Renal pelvis (tissue), 1 donor: ENCODE measurements at regions not wholly inside any gene's neighbourhood (a gene's known extent, or its start where the extent isn't known, plus 50 kb on each side); places are given as distances from the start of the nearest gene placed in this dataset.

Experiments
- DNase-seq: peaks from one replicate; pipeline ENCODE4 v3.0.0-alpha.2; 2013

DNA sequence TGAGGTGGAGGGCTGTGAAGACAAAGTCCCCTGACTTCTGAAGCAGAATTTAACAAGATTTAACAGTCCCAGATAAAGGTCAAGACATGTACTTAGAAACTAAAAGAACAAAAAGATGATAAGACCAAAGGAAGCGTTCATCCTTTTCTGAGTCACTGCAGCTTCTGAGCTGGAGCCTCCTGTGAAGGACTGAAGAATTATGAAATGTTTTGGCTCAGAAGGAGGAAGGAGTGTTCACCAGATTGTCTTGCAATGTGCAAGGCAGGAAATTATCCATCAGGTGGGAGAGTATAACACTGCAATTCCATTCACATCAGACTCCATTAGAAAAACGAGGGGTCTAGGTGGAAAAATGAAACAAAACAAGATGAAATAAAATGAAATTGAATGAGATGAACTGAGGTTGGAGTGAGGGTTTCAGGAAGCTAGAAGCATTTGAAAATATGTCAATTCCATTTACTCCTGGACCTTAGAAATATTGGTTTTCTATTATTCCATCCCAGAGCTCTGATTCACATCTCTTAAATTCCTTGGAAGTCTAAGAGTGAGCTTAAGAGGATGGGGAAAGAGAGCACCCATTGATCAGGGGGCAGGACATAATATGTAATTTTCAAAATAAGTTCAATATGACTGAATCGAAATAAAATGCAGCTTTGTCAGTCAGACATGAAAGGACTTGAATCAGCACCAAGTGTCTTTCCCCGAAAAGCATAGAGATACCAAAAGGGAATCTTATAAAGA is 186.1 kb upstream of the LNX1 start:
- no peak for DNase-seq

DNA sequence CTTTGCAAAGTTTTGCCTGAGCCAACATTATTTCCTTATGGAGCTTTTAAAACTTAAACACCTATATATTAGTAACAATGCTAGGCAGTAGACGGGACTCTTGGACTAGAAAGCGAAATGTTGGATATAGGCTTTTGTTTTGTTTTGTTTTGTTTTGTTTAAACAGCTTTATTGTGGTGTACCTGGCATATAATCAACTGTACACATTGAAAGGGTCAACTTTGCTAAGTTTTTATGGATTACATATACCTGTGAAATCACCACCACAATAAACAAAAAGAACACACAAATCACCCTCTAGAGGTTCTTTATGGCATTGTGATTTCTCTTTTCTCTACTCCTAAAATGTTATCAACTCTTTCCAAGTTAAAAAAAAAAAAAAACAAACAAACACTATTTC is 184.9 kb upstream of the LNX1 start:
- no peak for DNase-seq

DNA sequence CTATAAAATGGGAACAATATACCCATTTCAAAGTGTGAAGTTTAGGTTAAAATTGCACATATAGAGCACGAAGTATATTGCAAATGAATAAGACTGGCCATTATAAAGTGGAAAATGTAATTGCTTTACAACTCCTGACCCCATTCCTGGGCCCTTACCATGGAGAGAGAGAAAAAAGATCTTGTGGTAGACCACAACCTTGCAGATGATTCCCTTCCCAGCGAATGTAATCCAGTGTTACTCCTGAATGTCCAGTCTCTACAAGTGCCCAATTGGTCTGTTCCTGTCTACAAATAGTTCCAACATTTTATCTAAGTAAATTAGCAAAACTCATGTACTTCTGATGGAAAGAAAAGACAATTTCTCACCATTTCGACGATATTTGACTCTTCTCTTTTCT is 184.1 kb upstream of the LNX1 start:
- no peak for DNase-seq

DNA sequence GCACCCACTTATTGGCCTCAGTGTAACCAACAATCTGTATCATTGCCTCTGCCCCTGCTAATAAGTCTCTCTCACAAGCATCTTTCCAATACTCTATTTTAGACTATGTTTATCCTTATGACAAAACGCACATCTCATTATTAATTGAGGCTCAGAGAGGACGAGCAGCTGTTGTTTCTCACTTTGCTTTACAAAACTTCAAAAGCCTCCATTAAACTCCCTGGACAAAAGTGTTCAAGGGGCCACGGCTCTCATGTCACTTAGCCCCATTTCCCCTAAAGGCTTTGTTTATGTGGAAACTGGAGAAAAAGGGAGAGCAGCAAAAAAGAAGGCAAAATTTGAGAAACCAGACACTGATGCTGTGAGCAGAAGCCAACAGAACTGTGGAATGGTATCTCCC is 180.0 kb upstream of the LNX1 start:
- DNase-seq = peak; percentile 24

DNA sequence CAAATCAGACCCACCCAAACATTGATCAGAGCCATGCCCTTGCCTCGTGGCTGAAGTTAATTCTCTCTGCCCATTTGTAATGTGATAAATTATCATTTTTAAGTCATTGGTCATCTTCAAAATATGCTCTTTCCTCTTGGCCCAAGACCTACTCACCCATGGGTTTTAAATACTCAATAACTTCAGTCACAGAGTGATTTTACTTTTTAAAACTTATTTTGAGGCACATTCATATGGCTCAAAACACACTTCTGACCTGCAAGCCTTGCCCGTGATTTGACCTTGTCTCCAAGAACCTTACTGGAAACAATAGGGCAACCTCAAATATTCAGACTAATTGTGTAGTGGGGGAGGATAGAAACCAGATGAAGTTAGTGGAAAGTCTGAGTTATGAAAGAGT is 176.2 kb upstream of the LNX1 start:
- no peak for DNase-seq

DNA sequence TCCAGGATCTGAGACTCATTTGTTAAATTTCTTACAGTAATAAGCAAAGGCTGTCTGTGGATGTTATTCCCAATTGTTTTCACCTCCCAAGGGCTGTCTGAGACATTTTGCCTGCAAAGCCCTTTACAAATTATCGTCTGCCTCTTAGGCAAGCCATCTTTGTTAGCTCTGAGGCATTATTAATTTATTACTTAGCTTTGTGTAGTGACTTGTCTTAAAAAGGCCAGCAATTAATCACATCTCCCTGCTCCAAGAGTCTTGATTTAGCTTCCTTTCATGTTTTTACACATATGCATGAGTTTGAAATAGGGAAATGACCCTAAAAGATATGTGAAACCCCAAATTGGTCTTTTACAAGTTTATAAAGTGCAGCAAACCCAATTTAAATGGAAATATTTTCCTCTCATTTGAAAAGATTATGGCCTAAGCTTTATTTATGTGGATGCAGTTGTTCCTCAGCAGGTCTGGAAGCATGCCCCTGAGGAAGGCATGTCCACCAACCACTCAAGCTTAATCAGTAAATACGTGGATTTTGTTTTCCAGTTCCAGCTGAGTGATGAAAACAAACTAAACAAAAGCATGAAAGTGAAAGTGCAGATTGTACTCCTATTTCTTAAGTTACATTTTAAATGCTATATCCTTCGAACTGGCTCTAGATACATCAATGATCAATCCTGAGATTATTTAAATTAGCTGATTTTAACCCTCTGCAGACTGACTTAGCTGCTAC is 173.6 kb upstream of the LNX1 start:
- DNase-seq = peak; percentile 26

DNA sequence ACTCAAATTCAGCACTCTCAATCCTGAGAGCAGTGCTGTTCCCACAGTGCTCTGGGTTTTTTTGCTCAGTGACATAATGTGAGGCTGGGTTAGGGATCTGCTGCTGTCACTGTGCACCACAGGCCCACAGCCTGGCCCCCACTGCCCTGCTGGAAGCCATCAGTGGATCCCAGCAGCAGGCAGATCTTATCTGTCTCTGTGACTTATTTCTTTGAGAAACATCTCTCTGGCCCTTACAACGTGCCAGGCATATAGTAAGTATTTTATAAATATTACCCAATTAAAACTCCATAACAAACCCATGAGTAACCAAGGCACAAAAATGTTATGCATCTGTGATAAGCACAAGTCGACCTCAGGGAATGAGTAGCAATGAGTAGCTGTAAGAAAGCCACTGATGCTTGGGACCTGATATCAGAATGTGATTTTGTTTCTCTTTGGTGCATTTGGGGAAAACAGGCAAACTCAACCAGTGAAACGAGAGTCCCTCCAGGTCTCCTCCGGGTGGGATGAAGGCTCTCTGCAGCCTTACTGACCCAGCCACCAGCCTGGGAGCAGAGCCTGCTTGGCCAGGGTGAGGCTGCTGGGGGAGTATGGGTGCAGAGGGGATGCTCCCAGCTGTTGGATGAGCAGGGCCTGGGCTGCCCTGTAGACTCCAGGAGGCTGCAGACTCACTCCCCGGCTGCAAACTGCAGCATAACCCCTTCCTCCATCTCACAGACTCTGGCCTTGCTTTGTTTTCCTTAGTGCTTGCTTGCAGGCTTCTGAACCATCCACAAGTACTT is 172.7 kb upstream of the LNX1 start:
- DNase-seq = no peak

DNA sequence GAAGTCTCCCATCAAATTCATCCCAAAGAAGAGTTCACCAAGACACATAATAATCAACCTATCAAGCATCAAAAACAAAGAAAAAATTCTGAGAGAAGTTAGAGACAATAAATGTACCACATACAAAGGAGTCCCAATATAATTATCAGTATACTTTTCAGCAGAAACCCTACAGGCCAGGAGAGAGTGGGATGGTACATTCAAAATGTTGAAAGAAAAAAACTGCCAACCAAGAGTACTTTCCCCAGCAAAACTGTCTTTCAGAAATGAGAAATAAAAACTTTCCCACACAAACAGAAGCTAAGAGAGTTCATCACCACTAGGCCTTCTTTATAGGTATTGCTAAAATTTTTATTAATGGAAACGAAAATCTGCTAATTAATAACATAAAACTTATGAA is 164.4 kb upstream of the LNX1 start:
- no peak for DNase-seq

DNA sequence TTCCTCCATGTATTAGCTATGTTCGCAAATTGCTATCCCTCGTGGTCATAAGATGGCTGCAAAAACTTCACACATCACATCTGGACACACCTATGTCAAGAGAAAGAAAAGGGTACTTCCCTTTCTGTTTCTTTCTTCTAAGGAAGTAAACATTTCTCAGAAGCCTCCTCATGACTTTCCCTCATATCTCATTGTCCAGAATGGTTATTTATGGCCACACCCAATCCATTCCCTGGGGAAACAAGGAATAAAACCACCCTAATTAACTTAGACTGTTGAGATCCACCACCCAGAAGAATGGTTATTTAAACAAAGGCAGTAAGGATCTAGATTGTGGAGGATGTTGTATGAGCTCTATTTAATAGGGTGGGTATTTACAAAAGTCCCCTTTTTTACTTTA is 160.8 kb upstream of the LNX1 start:
- DNase-seq = no peak

DNA sequence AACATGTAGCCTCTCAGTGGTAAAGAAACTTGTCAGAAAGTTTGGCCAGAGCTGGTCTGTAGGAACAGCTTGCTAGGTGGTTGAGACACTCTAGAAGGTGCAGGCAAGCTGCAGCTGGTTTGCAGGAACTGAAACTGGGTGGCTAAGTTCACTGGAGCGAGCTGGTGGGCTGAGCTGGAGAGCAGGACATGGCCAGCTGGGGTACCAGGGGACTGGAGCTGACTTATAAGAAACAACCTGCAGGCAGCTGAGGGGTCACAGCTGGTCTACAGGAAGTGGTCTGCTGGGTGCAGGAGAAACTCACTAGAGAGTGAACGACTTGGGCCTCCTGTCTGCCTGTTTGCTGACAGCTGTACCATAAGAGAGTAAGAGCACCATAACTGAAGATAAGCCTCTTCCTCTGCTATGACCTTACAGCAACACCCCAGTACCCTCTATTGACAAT is 157.1 kb upstream of the LNX1 start:
- no peak for DNase-seq

DNA sequence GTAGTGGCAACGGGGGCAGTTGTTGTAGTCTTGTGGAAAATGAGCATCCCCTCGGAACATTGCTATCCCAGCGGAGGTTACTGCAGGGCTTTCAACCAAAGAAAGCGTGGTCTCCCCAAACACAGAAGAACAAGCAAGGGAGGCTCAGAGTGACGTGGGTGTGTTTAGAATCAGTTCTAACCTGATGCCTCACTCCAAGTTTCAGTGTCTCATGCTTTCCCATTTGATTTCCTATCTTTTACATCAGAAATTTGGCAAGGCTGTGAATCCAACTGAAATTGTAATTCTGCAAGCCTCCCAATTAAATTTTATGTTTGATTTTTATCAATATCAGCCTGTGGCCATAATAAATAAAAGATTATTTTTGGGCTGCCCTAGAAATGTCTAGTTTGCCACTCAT is 156.1 kb upstream of the LNX1 start:
- no peak for DNase-seq

DNA sequence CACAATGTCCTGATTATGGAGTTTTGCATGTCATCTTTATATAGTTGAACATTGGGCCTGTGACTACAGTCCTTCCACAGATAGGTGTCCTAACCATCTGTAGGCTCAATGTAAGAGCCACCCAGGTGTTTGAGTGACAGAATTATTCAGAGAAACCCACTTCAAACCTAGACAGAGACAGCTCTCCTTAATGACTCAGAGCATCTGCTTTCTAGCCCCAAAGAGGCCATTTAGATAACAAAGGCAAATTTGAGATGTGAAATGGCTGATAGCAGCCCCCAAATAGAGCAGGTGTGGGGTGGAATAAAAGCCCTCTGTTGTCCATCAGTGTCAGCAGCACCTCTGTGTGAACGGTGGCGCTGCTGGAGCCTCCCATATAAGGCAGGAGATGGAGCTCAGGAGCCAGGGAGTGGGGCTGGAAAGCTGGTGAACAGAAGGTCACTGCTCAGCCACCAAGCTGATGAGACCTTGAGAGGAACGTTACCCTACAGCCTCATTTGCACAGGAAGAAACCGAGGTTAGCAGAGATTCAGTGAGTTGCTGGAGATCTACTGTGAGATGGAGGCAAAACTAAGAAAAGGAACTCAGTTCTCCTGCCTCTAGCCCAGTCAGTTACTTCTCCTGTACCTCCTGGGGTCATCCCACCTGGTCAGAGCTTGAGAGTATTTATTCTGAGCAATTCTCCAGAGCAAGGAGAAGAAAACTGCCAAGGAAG is 153.3 kb upstream of the LNX1 start:
- DNase-seq = no peak

DNA sequence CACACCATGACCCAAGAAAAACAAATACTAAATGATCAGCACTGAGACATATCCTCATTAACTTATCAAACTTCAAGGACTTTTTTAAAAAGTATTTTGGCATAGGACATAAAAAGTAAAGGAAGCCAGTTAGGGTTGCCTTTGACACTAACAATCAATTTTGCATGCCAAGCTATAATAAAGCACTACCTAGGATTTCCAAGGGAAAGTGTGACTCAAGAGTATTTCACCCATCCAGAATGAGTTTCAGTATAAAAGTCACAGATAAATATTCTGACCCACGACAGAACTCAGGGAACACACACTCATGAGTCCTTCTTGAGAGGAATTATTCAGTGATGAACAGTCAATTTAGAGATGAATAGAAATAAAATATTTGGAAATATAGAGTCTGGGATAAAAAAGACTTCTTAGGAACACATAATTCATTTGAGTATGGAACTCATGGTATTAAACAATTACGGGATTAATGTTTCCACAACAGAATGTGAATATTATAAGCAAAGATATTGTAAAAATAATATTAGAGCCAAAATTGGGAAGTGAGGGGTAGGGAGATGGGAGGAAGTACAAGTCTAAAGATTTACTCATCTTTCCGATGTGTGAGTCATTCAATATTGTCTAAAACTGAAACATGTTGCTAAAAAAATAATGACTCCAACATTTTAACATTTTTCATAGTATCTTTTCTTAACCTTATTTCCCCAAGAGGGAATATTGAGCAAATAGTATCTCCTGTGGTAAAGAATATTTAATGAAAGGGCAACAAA is 143.5 kb upstream of the LNX1 start:
- no peak for DNase-seq

DNA sequence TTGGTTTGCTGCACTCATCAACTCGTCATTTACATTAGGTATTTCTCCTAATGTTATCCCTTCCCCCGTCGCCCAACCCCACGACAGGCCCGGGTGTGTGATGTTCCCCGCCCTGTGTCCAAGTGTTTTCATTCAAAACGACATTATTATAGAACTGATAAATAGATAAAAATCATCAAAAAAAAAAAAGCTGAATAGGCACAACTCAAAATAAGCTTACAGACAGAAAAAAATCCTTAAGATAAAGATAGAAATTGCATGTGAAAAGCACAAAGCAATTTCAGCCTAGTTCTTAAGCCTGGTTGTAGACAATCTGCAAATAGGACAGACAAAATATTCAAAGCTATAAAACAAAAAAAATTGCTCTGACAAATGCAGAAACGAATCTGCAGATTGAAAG is 142.9 kb upstream of the LNX1 start:
- DNase-seq = no peak

DNA sequence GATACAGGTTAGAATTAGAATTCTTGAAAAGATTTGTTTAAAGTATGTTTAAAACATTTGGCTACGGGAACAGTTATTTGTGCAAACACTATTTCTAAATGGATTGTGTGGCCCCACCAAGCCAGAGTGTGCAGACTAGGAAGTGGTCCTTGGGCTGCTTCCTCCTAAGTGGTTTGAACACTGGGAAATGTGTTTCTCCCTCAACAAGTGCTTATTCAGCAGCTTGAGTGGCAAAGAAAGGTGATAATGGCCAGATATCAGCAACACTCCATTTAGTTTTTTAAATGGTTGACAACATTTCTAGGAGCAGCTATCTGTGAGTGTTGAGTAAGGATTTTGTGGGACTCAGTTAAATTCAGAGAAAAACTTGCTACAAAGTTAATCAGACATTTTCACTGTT is 141.4 kb upstream of the LNX1 start:
- DNase-seq = no peak

DNA sequence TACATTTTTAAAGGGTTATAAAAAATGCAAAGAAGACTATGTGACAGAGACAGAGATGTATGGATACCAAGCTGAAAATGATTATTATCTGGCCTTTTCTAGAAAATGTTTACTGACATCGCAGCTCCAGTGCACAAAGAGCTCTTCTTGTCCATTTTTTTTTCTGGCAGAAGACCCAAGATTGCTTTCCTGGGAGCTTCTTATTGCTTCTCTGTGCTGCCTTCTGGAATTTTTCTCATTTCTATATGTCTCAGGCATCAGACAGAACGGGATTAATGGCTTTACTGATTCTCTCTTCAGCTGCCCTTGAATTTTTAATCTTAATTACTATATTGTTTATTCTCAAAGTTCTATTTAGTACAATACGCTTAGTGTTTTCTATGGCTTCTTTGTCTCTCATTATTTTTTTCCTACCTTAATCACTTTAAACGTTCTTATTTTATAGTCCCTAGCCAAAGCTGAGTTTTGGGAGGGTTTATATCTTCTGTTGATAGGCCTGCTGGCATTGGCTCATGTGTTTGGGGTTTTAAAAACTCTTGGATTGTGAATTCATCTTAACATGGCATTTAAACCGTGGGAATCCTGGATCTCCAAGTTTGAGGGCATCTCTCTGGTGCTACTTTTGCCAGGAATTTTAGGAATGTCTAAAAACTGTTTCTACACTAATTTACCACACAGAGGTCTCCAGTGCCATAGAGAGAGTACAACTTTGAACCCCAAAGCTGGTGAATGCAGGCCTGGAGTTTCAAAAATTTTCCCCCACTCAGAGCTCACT is 138.9 kb upstream of the LNX1 start:
- no peak for DNase-seq

DNA sequence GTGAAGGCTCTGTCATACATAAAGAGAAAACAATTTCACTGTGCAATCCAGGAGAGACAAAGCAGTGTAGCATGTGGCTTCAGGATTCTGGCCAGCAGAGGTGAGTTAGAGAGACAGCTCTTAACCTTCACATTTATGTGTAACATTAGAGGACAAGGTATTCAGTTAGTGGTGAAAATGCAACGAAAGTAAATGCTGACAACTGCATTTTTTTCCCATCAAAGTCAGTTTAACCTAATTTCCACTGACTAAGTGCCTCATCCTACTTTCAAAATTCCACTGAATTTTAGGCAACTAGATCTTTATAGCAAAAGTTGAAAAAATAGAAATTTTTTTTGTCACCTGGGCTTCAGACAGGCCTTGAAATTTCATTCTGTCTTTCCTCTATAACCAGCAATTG is 130.8 kb upstream of the LNX1 start:
- no peak for DNase-seq

DNA sequence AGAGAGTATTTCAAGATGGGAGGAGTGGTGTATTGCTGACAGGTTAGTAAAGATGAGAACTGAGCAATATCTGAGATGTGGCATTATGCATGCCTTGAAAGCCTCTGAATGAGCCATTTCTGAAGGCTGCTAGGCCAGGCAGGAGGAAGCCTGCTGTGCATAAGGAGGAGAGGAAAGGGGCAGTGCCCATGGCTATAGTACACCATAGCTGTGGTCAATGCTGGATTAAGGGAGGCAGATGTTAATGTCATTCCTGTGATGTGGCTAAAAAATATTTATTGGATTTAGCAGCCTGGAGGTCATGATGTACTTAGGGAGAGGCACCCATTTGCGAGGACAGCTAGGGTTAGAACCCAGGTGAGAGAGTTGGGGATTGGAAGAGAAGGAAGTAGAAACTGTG is 130.0 kb upstream of the LNX1 start:
- DNase-seq = no peak

DNA sequence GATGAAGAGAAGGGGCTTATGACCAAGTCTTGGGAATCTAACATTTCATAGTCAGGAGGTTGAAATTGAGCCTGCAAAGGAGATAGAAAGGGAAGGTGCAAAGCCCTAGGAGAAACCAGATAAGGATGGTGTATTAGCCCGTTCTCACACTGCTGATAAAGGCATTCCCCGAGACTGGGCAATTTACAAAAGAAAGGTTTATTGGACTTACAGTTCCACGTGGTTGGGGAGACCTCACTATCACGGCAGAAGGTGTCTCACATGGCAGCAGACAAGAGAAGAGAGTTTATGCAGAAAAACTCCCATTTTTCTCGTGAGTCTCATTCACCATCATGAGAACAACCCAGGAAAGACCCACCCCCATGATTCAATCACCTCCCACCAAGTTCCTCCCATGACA is 129.5 kb upstream of the LNX1 start:
- no peak for DNase-seq

DNA sequence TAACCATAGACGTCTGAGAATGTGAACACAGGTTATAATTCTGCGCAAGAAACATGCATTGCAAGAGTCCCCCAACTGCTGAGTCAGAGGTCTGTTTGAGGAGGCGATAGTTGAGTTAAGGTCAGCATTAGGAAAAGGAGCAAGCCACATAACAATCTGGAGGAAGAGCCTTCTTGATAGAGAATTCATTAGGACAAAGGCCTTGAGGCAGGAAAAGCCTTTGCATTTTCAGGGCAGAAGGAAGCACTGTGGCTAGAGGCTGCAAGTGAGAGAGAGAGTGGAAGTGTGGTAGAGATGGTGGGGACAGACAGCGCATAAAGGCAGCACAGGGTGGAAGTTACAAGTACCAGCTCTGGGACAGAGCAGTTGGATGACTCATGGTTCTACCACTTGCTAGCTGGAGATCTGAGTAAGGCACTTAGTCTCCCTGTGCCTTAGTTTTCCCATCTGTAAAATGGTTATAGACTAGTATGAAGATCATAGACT is 125.8 kb upstream of the LNX1 start:
- DNase-seq = no peak
